GM13976 (cell line): ENCODE measurements at regions not wholly inside any gene's neighbourhood (a gene's known extent, or its start where the extent isn't known, plus 50 kb on each side); places are given as distances from the start of the nearest gene placed in this dataset.

ENCODE experiments used
- DNase-seq: peaks from one replicate; pipeline ENCODE4 v3.0.0; 2012; ENCODE audit warnings: low spot score
- CTCF ChIP-seq: IDR thresholded peaks from 2 replicates; pipeline ENCODE4 v1.5.1; 2012; ENCODE audit warnings: borderline replicate concordance, mild to moderate bottlenecking; ENCODE audit not compliant: insufficient read depth; ENCODE audit errors: extremely low read depth, missing control alignments, control extremely low read depth
- in situ Hi-C: fragments of 300-500 bp; cut with MboI; formaldehyde crosslinking; loops from one replicate; pipeline ENCODE4 v1.12.0; 2022; ENCODE audit warnings: low sequenced_read_pairs, mixed read lengths, inconsistent platforms; ENCODE audit not compliant: unreplicated experiment

DNA sequence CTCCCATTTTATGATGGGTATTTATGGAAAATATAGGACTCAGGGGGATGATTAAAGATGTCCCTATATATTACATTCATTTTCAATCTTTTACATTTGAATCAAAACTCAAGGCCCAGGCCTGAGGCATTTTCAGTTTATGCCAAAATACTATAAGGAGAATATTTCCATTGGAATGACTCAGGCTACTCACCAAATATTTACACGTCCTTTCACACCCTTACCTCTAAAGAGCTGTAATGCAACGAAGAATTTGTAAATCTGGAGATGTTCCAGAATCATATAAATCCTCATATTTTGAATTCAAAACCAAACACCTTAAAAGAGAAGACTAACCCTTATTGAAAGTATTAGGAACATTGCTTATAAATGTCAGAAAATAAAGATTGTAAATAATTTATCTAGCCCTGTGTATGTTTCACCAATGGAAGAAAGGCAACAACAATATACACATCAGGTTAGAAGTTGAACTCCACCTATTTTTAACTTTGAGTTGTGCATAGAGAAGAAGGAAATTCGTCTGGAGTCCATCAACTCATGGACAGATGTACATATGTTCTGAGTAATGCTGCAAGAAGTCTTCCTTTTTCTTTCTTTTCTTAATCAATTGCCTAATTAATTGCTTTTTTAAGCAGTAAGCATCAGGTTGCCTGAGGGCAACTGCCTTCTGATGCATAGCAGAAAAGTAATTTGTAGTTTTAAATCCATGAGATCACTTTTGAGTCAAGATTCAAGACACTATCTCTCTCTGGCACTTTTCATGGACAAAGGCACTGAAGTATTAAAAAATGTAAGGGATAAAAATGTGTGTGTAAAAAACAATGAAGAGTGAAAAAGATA is 579.3 kb upstream of the RGMB start:
- no peak for TF ChIP-seq CTCF
- in situ Hi-C loops = no loop called here
- DNase-seq = no peak

DNA sequence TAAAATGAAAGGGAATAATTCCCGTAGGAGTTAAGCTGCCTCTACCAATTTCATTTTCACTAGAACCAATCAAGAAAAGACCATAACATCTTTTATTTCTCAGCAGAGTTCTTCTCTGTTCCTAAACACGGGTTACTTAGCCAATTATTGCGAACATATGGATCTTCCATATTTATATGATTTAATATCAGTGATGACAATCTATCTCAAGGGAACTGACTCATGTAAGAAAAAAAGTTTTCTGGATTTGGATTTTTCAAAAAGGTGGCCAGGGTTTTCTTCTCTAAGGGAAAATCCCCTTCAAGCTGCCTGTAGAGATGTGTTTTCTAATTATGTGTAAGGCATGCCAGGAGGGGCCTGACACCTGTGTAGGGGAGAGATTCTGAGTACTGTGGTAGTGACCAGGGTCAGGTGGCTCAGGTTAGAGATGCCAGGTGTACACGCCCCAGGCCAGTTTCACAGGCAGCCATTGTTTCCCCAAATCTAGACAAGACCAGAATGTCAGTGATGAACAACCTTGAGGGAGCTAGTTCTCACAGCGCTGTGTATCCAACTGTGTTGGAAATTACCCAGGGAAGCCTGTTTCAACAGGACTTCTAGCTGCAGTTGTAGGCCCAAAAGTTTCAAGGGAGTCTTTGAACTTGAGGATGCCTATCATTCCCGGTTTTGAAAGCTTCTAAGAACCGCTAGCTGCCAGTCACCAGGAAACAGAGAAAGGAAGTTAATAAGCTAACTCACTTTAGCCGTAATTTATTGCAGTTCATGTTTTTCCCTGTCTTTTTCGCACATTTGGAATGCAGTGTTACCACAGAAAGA is 572.5 kb upstream of the RGMB start:
- in situ Hi-C loops = no loop called here
- no peak for TF ChIP-seq CTCF
- no peak for DNase-seq

DNA sequence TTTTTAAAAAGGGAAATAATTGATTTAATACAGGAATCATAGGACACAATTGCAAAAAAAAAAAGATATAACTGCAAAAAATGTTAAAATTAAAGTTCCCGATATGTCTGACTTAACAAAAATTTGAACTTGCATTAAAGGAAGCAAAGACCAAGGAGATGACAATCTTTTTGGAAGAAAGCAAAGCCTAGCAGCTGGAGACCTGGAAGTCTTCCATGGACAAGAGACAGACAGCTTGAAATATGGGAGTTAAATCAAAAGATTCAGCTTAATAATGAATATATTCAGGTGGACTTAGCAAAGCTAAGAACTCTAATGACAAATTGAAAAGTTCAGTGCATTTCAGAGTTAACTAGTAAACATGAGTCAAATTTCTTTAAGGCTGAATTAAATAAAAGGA is 568.7 kb upstream of the RGMB start:
- in situ Hi-C loops = no loop called here
- no peak for TF ChIP-seq CTCF

GRCh38 chr5:98205691-98206461 is 567.6 kb upstream of the RGMB start:
- no peak for DNase-seq
- no peak for TF ChIP-seq CTCF
- in situ Hi-C loops = no loop called here

More for the DNA sequence above, 568.7 kb upstream of the RGMB start:
- no peak for DNase-seq

- in situ Hi-C loops = no loop called here
- no peak for DNase-seq
- no peak for TF ChIP-seq CTCF
Measured at GRCh38 chr5:98206566-98206965, 566.9 kb upstream of the RGMB start.

DNA sequence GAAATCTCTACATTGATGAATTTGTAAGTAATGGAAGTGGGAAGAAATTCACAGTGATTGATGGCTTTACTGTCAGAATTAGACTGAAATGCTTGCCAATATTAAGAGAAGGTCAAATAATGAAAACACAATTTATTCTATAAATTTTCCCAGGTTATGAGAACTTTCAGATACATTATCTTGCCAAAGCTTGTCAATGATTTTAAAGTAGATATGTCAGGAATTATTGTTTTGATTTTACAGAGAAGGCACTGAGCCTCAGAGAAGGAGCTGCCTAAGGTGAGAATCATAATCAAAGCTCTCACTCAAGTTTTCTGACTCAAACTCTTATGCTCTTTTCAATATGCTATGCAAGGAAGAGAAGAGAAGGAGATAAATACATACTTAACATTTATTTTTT is 564.0 kb upstream of the RGMB start:
- TF ChIP-seq CTCF = no peak
- DNase-seq = no peak
- in situ Hi-C loops = no loop called here
